RWPE2 (cell line): ENCODE measurements at regions not wholly inside any gene's neighbourhood (a gene's known extent, or its start where the extent isn't known, plus 50 kb on each side); places are given as distances from the start of the nearest gene placed in this dataset.

Source experiments
- ATAC-seq: fragments of 200-7000 bp; cut with Tn5 transposase; 3 replicates; pipeline ENCODE4 v1.9.1; 2021; ENCODE audit warnings: low read depth
- DNase-seq: peaks from one replicate; pipeline ENCODE4 v3.0.0-alpha.2; 2020; ENCODE audit warnings: low spot score
- H3K27ac ChIP-seq: fragments of 450-650 bp; 2 replicates; pipeline ENCODE4 v1.5.1; 2017; ENCODE audit warnings: mild to moderate bottlenecking; ENCODE audit not compliant: poor library complexity, severe bottlenecking
- H3K27me3 ChIP-seq: fragments of 250-450 bp; sonication (Bioruptor Pico); 2 replicates; pipeline ENCODE4 v1.5.1; 2021; ENCODE audit warnings: mild to moderate bottlenecking, moderate library complexity; ENCODE audit not compliant: insufficient read depth, poor library complexity, severe bottlenecking
- H3K36me3 ChIP-seq: fragments of 250-450 bp; sonication (Bioruptor Pico); 2 replicates; pipeline ENCODE4 v1.5.1; 2020; ENCODE audit warnings: low read depth, mild to moderate bottlenecking, moderate library complexity
- H3K4me1 ChIP-seq: fragments of 250-450 bp; sonication (Bioruptor Pico); 2 replicates; pipeline ENCODE4 v1.5.1; 2021; ENCODE audit warnings: mild to moderate bottlenecking, moderate library complexity; ENCODE audit not compliant: insufficient read depth, poor library complexity, severe bottlenecking
- H3K4me3 ChIP-seq: fragments of 250-450 bp; sonication (Bioruptor Pico); 2 replicates; pipeline ENCODE4 v1.5.1; 2021; ENCODE audit warnings: mild to moderate bottlenecking, moderate library complexity; ENCODE audit not compliant: severe bottlenecking
- H3K9me3 ChIP-seq: fragments of 250-450 bp; sonication (Bioruptor Pico); 2 replicates; pipeline ENCODE4 v1.5.1; 2021; ENCODE audit warnings: mild to moderate bottlenecking, moderate library complexity; ENCODE audit not compliant: severe bottlenecking
- CTCF ChIP-seq: fragments of 450-650 bp; IDR thresholded peaks from one replicate; pipeline ENCODE4 v1.5.1; 2017; ENCODE audit warnings: mild to moderate bottlenecking, moderate library complexity; ENCODE audit not compliant: poor library complexity, severe bottlenecking

GRCh38 chr2:196316050-196316430 is 144.7 kb upstream of the STK17B start:
- Histone ChIP-seq H3K9me3 (no peaks in the 10 kb centered on the region), H3K36me3 (no peaks in the 10 kb centered on the region), H3K27me3 (no peaks in the 10 kb centered on the region), H3K4me1 (peaks cover 12% of the 10 kb centered on the region), H3K4me3 (no peak overlapping the region), H3K27ac (no peak overlapping the region)
- DNase-seq (no peak), ATAC-seq (no peak)
- no peak for TF ChIP-seq CTCF

- no peak for TF ChIP-seq CTCF
- Histone ChIP-seq H3K4me1 (peaks cover 12% of the 10 kb centered on the region), H3K4me3 (no peak overlapping the region), H3K27me3 (no peaks in the 10 kb centered on the region), H3K36me3 (no peaks in the 10 kb centered on the region), H3K27ac (no peak overlapping the region), H3K9me3 (no peaks in the 10 kb centered on the region)
- DNase-seq, result no peak
- ATAC-seq, result no peak
These were observed 147.4 kb upstream of the STK17B start for GRCh38 chr2:196318517-196319377.

- no peak for ATAC-seq
- Histone ChIP-seq H3K4me3 (no peak overlapping the region), H3K4me1 (no peaks in the 10 kb centered on the region), H3K36me3 (no peaks in the 10 kb centered on the region), H3K9me3 (no peaks in the 10 kb centered on the region), H3K27ac (no peak overlapping the region), H3K27me3 (no peaks in the 10 kb centered on the region)
- DNase-seq, result no peak
- TF ChIP-seq CTCF, result no peak
These were observed 151.8 kb upstream of the STK17B start for GRCh38 chr2:196322973-196323810.

GRCh38 chr2:196324211-196324610 is 152.8 kb upstream of the STK17B start:
- Histone ChIP-seq H3K27ac (no peak overlapping the region), H3K4me3 (no peak overlapping the region), H3K36me3 (no peaks in the 10 kb centered on the region), H3K27me3 (no peaks in the 10 kb centered on the region), H3K4me1 (no peaks in the 10 kb centered on the region), H3K9me3 (no peaks in the 10 kb centered on the region)
- no peak for ATAC-seq
- TF ChIP-seq CTCF, result no peak
- DNase-seq, result no peak
